Effector memory CD8-positive, alpha-beta T cell (primary cell): ENCODE measurements at regions not wholly inside any gene's neighbourhood (a gene's known extent, or its start where the extent isn't known, plus 50 kb on each side); places are given as distances from the start of the nearest gene placed in this dataset.
"Not testable (repeated sequence)": the region's sequence is repeated elsewhere in the genome, so short reads cannot be mapped to it uniquely, and the experiment has no call there.

ENCODE experiments used
- ATAC-seq: fragments of 150-1000 bp; cut with Tn5 transposase; replicated peaks from 2 replicates; pipeline ENCODE4 v1.10.0; 2021; ENCODE audit warnings: mild to moderate bottlenecking, moderate library complexity
- DNase-seq, 3 experiments: peaks; one replicate each; pipeline ENCODE4 v3.0.0; 2021
- H3K27ac Mint-ChIP-seq, 2 donors: one replicate each; pipeline ENCODE4 v1.8.0; 2022; ENCODE audit warnings: mild to moderate bottlenecking in 2 of 2, mixed read lengths in 2 of 2, moderate library complexity in 2 of 2
- H3K27me3 Mint-ChIP-seq, 2 donors: one replicate each; pipeline ENCODE4 v1.8.0; 2022; ENCODE audit warnings: mixed read lengths in 2 of 2
- H3K36me3 Mint-ChIP-seq: one replicate; pipeline ENCODE4 v1.8.0; 2022; ENCODE audit warnings: mild to moderate bottlenecking, moderate library complexity, mixed read lengths; ENCODE audit not compliant: insufficient read depth
- H3K4me1 Mint-ChIP-seq, 2 donors: one replicate each; pipeline ENCODE4 v1.8.0; 2022; ENCODE audit warnings: low read depth in 2 of 2, mixed read lengths in 2 of 2
- H3K4me3 Mint-ChIP-seq, 2 donors: one replicate each; pipeline ENCODE4 v1.8.0; 2022; ENCODE audit warnings: mild to moderate bottlenecking in 2 of 2, mixed read lengths in 2 of 2, moderate library complexity in 2 of 2
- H3K9me3 Mint-ChIP-seq, 2 donors: one replicate each; pipeline ENCODE4 v1.8.0; 2022; ENCODE audit warnings: mixed read lengths in 2 of 2

DNA sequence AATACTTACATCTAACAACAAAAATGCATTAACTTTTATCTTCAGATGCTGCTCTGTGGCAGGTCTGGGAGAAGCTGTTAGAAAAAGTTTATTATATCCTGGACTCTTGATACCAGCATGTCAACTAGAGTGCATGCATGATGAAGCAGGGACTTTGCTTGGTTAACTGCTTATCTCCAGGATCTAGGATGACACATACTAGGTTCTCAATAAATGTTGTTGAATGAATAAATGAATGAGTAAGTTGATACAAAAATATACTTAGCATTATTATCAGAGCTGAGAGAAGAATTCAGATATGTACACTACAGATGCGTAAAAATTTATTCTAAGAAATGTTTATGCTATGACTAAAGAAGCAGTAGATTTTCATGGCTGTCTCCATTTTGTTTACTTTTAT is 304.3 kb downstream of the LTN1 start:
- DNase-seq (no peak), ATAC-seq (no peak)
- Mint-ChIP-seq H3K4me3 (no peak overlapping the region), H3K27me3 (no peaks in the 10 kb centered on the region), H3K27ac (no peak overlapping the region), H3K9me3 (no peaks in the 10 kb centered on the region), H3K4me1 (peaks cover 4 to 5% of the 10 kb centered on the region in 2 donors), H3K36me3 (no peaks in the 10 kb centered on the region)

DNA sequence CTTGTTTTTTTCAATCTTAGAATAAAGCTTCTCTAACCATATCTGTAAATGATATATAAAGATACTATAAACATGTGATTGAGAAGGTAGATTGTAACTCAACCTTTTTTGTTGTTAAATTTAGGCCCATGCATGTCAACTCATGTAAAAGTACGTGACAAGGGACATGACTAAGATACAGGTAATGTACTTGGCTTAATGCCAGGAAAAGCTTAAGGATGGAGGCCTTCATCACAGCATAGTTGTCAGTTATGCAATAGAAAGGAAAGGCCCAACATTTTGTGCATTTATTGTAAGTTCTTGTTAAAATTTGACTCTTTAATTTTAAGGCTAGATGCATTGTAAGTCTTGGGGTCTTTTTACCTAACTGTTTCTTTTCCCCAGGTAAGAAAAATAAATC is 305.1 kb downstream of the LTN1 start:
- no peak overlapping the region for H3K27ac Mint-ChIP-seq
- DNase-seq (no peak), ATAC-seq (no peak)
- H3K27me3 Mint-ChIP-seq = no peaks in the 10 kb centered on the region
- no peaks in the 10 kb centered on the region for H3K36me3 Mint-ChIP-seq
- H3K9me3 Mint-ChIP-seq = no peaks in the 10 kb centered on the region
- H3K4me1 Mint-ChIP-seq = peaks cover 4 to 5% of the 10 kb centered on the region in 2 donors
- no peak overlapping the region for H3K4me3 Mint-ChIP-seq

DNA sequence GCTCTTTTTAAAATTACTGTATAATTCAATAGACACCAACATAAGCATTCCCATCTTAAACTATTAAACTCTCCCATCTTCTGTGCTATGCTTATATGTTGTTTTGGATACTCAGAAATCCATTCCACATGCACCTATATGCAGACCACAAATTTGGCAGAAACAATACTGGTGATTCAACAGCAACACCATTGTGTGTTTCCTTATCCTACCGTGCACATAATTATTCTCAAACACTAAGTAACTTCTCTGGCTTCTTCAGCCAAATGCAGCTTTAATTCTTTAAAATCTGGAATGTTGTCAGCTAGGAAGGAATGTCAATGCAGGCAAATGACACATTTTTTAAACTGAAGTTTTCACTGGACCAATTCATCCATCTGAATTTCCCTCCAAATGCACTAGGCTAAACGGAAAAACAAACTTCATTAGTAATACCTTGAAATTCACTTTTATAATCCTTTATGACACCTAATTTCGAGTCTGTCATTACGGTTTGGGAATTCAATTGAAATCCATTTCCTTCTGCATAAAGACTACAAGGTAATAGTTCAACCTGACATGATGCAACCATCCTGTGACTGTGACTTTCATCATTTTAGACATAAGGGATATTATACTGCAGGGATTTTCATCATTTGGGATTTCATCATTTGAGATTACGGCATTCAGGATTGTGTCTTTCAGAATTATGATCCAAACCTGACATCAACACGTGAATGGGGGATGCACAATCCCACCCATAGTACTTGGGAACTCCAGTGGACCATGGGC is 308.5 kb downstream of the LTN1 start:
- H3K27ac Mint-ChIP-seq = no peak overlapping the region

DNA sequence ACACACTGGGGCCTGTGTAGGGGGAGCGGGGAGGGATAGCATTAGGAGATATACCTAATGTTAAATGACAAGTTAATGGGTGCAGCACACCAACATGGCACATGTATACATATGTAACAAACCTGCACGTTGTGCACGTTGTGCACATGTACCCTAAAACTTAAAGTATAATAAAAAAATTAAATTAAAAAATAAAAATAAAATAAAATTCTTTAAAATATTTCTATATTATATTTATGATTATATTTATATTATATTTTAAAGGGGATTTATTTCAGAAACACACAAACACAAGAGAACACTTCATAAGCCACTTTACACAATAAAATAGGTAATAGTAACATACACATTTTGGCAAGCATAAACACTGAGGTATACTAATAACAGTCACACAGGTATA is 309.8 kb downstream of the LTN1 start:
- H3K9me3 Mint-ChIP-seq, DNase-seq, H3K4me1 Mint-ChIP-seq, ATAC-seq, H3K4me3 Mint-ChIP-seq, H3K27ac Mint-ChIP-seq, H3K27me3 Mint-ChIP-seq, H3K36me3 Mint-ChIP-seq: not testable (repeated sequence)

More for the DNA sequence above, 308.5 kb downstream of the LTN1 start:
- H3K9me3 Mint-ChIP-seq = no peaks in the 10 kb centered on the region
- DNase-seq (no peak), ATAC-seq (no peak)
- peaks cover 0 to 9% of the 10 kb centered on the region in 2 donors for H3K4me1 Mint-ChIP-seq
- H3K36me3 Mint-ChIP-seq = no peaks in the 10 kb centered on the region
- no peak overlapping the region for H3K4me3 Mint-ChIP-seq
- no peaks in the 10 kb centered on the region for H3K27me3 Mint-ChIP-seq

DNA sequence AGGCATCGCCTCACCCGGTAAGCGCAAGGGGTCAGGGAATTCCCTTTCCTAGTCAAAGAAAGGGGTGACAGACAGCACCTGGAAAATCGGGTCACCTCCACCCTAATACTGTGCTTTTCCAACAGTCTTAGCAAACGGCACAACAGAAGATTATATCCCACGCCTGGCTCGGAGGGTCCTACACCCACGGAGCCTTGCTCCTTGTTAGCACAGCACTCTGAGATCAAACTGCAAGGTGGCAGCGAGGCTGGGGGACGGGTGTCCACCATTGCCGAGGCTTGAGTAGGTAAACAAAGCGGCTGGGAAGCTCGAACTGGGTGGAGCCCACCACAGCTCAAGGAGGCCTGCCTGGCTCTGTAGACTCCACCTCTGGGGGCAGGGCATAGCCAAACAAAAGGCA is 315.6 kb downstream of the LTN1 start:
- not testable (repeated sequence) for ATAC-seq, H3K27ac Mint-ChIP-seq, H3K27me3 Mint-ChIP-seq, H3K4me3 Mint-ChIP-seq, H3K36me3 Mint-ChIP-seq, H3K9me3 Mint-ChIP-seq, DNase-seq
- H3K4me1 Mint-ChIP-seq = peaks cover 1 to 17% of the 10 kb centered on the region in 2 donors

DNA sequence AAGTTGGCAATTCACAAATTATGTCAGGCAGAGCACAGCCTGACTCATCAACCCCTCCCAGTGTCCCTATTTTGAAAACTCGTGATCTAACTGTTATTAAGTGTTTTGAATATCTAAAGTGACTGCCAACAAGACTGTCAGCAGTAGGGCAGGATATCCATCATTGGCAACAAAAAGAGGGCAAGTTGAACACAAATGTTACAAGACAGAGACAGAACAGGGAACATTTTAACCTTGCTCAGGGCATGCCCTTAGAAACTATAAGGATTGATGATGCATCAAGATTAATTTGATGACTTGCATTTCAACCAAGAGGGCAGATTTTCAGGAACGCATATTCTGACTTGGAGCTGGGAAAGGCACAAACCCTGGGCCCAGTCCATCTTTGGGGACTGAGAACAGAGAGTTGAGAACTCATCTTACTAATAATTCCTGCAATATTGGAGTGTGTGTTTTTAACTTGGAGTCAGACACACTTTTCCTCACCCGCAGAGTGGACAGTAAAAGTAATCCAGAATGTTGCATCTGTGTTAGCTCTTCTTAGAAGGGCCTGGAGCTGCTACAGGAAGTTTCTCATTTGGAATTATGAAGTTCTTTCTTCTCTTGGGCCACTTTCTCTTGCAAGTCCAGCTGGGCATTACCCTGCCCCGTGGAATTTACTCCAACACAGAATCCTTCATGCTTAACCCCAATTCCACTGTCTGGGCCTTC is 317.2 kb downstream of the LTN1 start:
- Mint-ChIP-seq H3K27ac (no peak overlapping the region), H3K27me3 (no peaks in the 10 kb centered on the region), H3K4me1 (peaks cover 6 to 24% of the 10 kb centered on the region in 2 donors), H3K36me3 (no peaks in the 10 kb centered on the region), H3K4me3 (no peak overlapping the region), H3K9me3 (peaks cover 0 to 5% of the 10 kb centered on the region in 2 donors)
- DNase-seq (no peak), ATAC-seq (no peak)

DNA sequence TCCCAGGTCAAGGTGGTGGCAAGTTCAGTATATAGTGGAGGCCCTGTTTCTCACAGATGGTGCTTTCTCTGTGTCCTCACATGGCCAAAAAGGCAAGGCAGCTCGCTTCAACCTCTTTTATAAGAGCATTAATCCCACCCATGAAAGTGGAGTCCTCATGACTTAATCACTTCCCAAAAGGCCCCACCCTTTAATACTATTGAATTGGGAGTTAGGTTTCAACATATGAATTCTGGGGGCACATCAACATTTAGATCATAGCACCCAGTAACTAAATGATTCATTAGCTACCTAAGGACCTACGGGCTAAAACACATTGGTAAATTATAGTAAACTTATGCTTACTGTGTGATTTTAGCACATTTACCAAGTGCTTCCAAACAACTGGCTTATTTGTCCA is 317.9 kb downstream of the LTN1 start:
- ATAC-seq (no peak), DNase-seq (no peak)
- peaks cover 6 to 22% of the 10 kb centered on the region in 2 donors for H3K4me1 Mint-ChIP-seq
- H3K27me3 Mint-ChIP-seq = no peaks in the 10 kb centered on the region
- H3K27ac Mint-ChIP-seq = no peak overlapping the region
- peaks cover 0 to 5% of the 10 kb centered on the region in 2 donors for H3K9me3 Mint-ChIP-seq
- no peaks in the 10 kb centered on the region for H3K36me3 Mint-ChIP-seq
- no peak overlapping the region for H3K4me3 Mint-ChIP-seq

DNA sequence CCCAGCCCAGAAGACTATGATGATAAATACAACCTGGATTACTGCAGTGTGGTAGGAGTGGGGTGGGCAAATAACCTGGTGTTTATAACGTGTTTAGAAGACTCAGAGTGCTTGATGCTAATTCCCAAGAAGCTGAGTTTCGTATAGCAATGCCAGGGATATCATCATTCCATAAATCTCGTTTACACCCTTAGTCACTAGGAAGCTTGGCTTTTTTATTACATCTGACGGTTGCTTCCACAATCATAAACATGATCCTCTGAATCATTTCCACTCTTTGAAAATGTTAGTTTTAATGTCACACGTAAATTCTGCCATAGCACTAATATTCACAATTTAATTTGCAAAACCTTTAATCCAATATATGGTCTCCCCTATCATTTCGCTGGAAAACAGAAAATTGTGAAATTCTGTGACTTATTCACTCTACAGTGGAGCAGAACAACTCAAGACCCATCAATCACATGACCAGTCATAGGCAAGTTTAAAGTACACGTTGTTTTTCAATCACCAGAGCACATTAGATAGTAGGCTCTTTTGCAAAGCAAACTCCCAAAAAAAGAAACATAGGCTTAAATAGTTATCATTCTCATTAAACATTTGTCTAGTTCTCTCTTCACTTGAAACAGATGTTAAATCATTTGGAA is 321.0 kb downstream of the LTN1 start:
- no peaks in the 10 kb centered on the region for H3K36me3 Mint-ChIP-seq

DNA sequence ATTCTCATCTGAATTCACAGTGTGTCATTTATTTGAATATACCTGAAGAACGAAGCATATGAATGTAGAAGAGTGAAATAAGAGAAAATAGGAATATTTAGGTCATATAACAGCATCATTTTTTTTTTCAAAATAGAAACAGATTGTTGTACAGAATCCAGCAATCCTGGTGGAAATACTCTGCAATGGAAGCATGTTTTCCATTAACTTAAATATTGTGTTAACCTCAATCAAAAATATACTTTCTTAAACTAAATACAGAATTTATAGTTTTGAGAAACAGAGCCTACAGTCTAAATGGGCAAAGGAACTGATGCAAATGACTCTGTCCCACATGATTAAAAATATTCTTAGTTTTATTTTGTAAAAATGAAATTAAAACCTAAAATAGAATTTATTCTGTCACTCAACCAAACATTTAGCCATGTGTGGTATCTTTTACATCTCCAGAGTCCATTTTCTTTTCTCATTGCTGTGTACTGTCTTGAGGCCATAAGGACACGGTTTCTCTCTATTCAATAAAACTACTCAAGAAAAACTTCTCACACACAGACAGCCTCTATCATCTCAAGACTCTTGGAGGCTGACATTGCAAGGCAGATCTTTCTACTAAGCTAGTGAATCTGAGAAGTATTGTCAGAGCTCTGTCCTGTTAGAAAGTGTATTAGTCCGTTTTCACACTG is 322.6 kb downstream of the LTN1 start:
- H3K9me3 Mint-ChIP-seq = no peaks in the 10 kb centered on the region
- no peaks in the 10 kb centered on the region for H3K36me3 Mint-ChIP-seq
- ATAC-seq (no peak), DNase-seq (no peak)
- H3K27me3 Mint-ChIP-seq = no peaks in the 10 kb centered on the region
- peaks cover 15 to 23% of the 10 kb centered on the region in 2 donors for H3K4me1 Mint-ChIP-seq
- H3K4me3 Mint-ChIP-seq = no peak overlapping the region
- H3K27ac Mint-ChIP-seq = peak overlapping the region in 1 of 2 donors; percentile 29

More for the DNA sequence above, 321.0 kb downstream of the LTN1 start:
- DNase-seq = no peak
- Mint-ChIP-seq H3K27me3 (no peaks in the 10 kb centered on the region), H3K9me3 (no peaks in the 10 kb centered on the region), H3K4me1 (peaks cover 15 to 27% of the 10 kb centered on the region in 2 donors), H3K27ac (no peak overlapping the region), H3K4me3 (no peak overlapping the region)
- ATAC-seq = no peak

DNA sequence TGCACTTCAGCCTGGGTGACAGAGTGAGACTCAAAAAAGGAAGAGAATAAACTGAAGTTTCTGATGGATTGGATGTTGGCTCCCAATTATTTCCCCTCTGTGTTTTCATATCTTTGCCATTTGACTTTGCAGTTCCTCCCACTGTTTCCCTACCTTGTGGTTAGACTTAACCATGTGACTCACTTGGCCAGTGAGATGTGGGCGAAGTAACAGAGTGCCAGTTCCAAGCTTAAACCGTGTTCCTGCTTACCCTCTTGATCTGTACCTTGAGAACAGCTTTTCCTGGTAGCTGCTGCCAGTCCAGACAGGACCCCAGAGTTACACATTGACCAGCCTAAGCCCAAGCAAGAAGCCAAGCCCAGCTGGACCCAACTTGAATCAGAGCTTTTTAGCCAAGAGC is 323.4 kb downstream of the LTN1 start:
- ATAC-seq (no peak), DNase-seq (no peak)
- Mint-ChIP-seq H3K4me1 (peaks cover 15 to 20% of the 10 kb centered on the region in 2 donors), H3K4me3 (no peak overlapping the region), H3K27ac (peak overlapping the region in 1 of 2 donors; percentile 29), H3K27me3 (no peaks in the 10 kb centered on the region), H3K36me3 (no peaks in the 10 kb centered on the region), H3K9me3 (no peaks in the 10 kb centered on the region)

DNA sequence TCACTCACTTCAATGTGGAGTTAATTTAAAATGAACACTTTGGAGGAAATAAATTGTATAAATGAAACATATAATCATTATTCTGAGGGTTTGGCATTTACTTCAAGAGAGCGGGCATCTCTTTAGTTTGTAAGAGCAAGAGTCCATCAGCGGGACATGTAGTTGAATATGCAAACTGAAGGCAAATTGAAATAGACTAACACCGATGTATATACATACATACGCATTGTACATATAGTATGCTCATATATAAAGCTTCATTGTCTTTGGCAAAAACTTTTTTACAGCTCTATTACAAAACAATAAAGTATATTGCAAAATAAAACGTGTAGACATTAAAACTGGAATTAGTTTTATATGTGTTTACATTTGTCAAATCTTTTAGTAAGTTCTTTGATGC is 328.9 kb downstream of the LTN1 start:
- no peaks in the 10 kb centered on the region for H3K9me3 Mint-ChIP-seq
- H3K27me3 Mint-ChIP-seq = no peaks in the 10 kb centered on the region
- peaks cover 0 to 5% of the 10 kb centered on the region in 2 donors for H3K4me1 Mint-ChIP-seq
- H3K4me3 Mint-ChIP-seq = no peak overlapping the region
- no peaks in the 10 kb centered on the region for H3K36me3 Mint-ChIP-seq
- DNase-seq (no peak), ATAC-seq (no peak)
- H3K27ac Mint-ChIP-seq = no peak overlapping the region

DNA sequence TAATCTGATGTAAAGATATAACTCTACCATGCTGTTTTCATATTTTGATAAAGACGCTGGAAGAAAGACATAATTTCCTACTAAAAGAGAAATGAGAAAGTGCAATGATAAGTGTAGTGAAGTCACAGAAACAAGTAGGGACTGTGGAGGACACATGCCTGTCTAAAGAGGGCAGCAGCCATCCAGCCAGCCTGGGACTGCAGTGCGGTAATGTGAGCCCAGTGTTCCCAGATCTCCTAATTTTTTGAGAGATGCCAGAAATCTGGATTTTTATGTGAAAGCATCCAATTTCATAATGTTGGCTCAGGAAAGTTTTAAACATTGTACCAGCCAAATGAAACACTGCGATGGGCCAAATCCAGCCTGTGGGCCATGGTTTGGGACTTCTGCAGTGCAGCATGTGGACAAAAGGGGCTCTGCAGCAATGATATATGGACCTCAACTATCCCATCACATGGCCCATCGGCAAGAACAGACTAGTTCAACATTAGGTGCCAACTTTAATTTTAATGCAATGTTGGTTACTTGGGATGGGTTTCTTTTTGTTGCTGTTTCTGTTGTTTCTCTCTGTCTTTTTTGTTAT is 329.5 kb downstream of the LTN1 start:
- no peak for DNase-seq
- Mint-ChIP-seq H3K9me3 (no peaks in the 10 kb centered on the region), H3K36me3 (no peaks in the 10 kb centered on the region), H3K27me3 (no peaks in the 10 kb centered on the region), H3K4me3 (no peak overlapping the region), H3K27ac (no peak overlapping the region), H3K4me1 (peaks cover 0 to 2% of the 10 kb centered on the region in 2 donors)
- ATAC-seq = no peak

DNA sequence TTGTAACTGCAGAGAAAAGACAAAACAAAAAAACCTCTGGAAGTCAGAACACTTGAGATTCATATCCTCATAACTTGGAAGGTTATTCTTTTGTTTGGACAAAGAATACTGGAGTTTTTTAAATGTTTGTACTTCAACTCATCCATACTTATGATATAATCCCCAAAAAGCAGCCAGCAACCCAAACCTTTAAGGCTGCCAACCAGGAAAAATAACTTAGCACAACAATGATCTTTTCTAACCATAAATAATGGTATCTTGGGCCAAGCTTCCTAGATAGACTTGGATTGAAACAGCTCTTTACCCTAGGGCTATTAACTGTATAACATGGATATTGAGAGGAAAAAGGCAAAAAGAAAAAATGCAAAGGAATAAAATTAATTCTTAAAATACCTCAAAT is 335.1 kb downstream of the LTN1 start:
- no peaks in the 10 kb centered on the region for H3K36me3 Mint-ChIP-seq
- no peak for DNase-seq
- H3K27ac Mint-ChIP-seq = no peak overlapping the region
- H3K4me3 Mint-ChIP-seq = no peak overlapping the region
- H3K9me3 Mint-ChIP-seq = no peaks in the 10 kb centered on the region
- ATAC-seq = no peak
- H3K27me3 Mint-ChIP-seq = no peaks in the 10 kb centered on the region
- H3K4me1 Mint-ChIP-seq = peaks cover 12 to 15% of the 10 kb centered on the region in 2 donors
